Thyroid gland (tissue), 4 donors: ENCODE measurements at regions not wholly inside any gene's neighbourhood (a gene's known extent, or its start where the extent isn't known, plus 50 kb on each side); places are given as distances from the start of the nearest gene placed in this dataset.

Experiments
- POLR2A ChIP-seq, 2 donors: fragments of 450-650 bp; IDR thresholded peaks; one replicate each; pipeline ENCODE4 v1.6.1; 2017; ENCODE audit warnings: antibody characterized with exemption in 2 of 2, mild to moderate bottlenecking in 2 of 2, moderate library complexity in 1 of 2
- TF ChIP-seq, protein P1 (sequence below), 6 experiments: fragments of 200-600 bp in 3 of 6; fragments of 450-650 bp in 3 of 6; sonication (generic) in 3 of 6; IDR thresholded peaks; one replicate each; pipeline ENCODE4 v1.5.1; 2016 to 2019; ENCODE audit warnings: antibody characterized with exemption in 6 of 6, mild to moderate bottlenecking in 2 of 6, inconsistent platforms in 1 of 6, moderate library complexity in 1 of 6

DNA sequence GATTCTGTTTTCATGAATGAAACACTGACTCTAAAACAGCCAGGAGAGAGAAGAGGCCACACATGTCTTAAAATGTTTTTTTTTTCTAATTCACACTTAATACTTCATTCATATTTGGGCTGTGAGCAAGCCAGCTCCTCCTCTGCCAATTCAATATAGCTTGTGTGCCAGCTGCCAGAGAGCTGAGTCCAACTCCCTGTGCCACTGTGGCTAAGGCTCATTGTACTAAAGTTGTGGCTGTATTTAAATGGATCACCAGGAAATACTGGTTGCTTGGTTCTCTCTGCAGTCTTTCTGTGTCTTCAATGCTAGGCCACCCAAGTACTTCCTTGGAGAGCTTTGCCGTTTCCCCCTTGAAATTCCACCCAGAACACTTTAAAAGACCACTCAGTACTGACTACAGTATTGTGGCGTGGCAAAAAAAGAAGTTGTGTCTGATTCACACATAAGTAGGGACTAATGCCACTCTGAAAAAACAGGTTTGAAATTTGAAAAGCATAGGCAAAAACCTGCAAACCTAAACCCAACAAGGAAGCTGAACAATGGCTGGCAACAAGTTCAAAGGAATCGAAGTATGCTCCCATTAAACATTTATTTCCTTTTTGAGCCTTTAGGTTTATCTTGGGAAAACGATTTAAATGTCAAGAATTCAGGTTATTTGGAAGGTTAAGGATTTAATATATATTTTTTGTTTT is 524.7 kb downstream of the DIPK2A start:
- TF ChIP-seq POLR2A (IDR thresholded peaks at IDR 0.05), result no peak
- TF ChIP-seq, protein P1, sequence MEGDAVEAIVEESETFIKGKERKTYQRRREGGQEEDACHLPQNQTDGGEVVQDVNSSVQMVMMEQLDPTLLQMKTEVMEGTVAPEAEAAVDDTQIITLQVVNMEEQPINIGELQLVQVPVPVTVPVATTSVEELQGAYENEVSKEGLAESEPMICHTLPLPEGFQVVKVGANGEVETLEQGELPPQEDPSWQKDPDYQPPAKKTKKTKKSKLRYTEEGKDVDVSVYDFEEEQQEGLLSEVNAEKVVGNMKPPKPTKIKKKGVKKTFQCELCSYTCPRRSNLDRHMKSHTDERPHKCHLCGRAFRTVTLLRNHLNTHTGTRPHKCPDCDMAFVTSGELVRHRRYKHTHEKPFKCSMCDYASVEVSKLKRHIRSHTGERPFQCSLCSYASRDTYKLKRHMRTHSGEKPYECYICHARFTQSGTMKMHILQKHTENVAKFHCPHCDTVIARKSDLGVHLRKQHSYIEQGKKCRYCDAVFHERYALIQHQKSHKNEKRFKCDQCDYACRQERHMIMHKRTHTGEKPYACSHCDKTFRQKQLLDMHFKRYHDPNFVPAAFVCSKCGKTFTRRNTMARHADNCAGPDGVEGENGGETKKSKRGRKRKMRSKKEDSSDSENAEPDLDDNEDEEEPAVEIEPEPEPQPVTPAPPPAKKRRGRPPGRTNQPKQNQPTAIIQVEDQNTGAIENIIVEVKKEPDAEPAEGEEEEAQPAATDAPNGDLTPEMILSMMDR (IDR thresholded peaks at IDR 0.05), result no peak
